Raji (cell line): ENCODE measurements at regions not wholly inside any gene's neighbourhood (a gene's known extent, or its start where the extent isn't known, plus 50 kb on each side); places are given as distances from the start of the nearest gene placed in this dataset.

ENCODE experiments used
- POLR2A ChIP-seq: IDR thresholded peaks from 2 replicates; pipeline ENCODE4 v1.6.1; 2011; ENCODE audit warnings: low read depth, low read length, control low read depth; ENCODE audit not compliant: insufficient read depth

- TF ChIP-seq POLR2A = no peak
These were observed 561.5 kb downstream of the SEMA5A start for GRCh38 chr5:8984386-8984785.
